ENCODE measurements at regions not wholly inside any gene's neighbourhood (a gene's known extent, or its start where the extent isn't known, plus 50 kb on each side); places are given as distances from the start of the nearest gene placed in this dataset.
"Not testable (repeated sequence)": the region's sequence is repeated elsewhere in the genome, so short reads cannot be mapped to it uniquely, and the experiment has no call there.

- not testable (repeated sequence) for TF ChIP-seq FOXK1 (CRISPR knock-in tag; IDR thresholded peaks at IDR 0.05); FOXP4 (CRISPR knock-in tag; IDR thresholded peaks at IDR 0.05); ATF6 (CRISPR knock-in tag; IDR thresholded peaks at IDR 0.05); CTCF (IDR thresholded peaks at IDR 0.05); TEAD1 (CRISPR knock-in tag; IDR thresholded peaks at IDR 0.05); TEAD4 (CRISPR knock-in tag; IDR thresholded peaks at IDR 0.05); USF2 (CRISPR knock-in tag; IDR thresholded peaks at IDR 0.05)
Observed at GRCh38 chr5:5831622-5832021, 409.1 kb downstream of the ICE1 start.
